Liver (tissue), 8 donors: ENCODE measurements at regions not wholly inside any gene's neighbourhood (a gene's known extent, or its start where the extent isn't known, plus 50 kb on each side); places are given as distances from the start of the nearest gene placed in this dataset.

ENCODE experiments used
- DNase-seq: peaks from one replicate; pipeline ENCODE4 v3.0.0-alpha.2; 2017; ENCODE audit warnings: low spot score
- H3K27ac ChIP-seq, 2 donors: one replicate each; pipeline ENCODE4 v1.7.0; 2013; ENCODE audit warnings: inconsistent platforms in 2 of 2, low read length in 2 of 2, control low read depth in 1 of 2, low read depth in 1 of 2, mild to moderate bottlenecking in 1 of 2
- H3K27me3 ChIP-seq, 4 donors: one replicate each; pipeline versions ENCODE4 v1.6.1 to v1.7.0; 2013; ENCODE audit warnings: low read length in 3 of 4, inconsistent platforms in 1 of 4, mild to moderate bottlenecking in 1 of 4, moderate library complexity in 1 of 4; ENCODE audit not compliant: control insufficient read depth in 4 of 4, insufficient read depth in 4 of 4
- H3K36me3 ChIP-seq, 4 donors: one replicate each; pipeline versions ENCODE4 v1.6.1 to v1.7.0; 2013; ENCODE audit warnings: low read length in 3 of 4, mild to moderate bottlenecking in 3 of 4, low read depth in 1 of 4, moderate library complexity in 1 of 4; ENCODE audit not compliant: control insufficient read depth in 4 of 4, insufficient read depth in 3 of 4
- H3K4me1 ChIP-seq, 4 donors: one replicate each; pipeline versions ENCODE4 v1.6.1 to v1.7.0; 2013; ENCODE audit warnings: low read length in 3 of 4, mild to moderate bottlenecking in 3 of 4, moderate library complexity in 1 of 4; ENCODE audit not compliant: control insufficient read depth in 4 of 4, insufficient read depth in 4 of 4
- H3K4me3 ChIP-seq, 3 donors: one replicate each; pipeline versions ENCODE4 v1.6.1 to v1.7.0; 2013; ENCODE audit warnings: low read length in 3 of 3, control low read depth in 1 of 3, low read depth in 1 of 3, mild to moderate bottlenecking in 1 of 3
- H3K9ac ChIP-seq, 2 donors: one replicate each; pipeline ENCODE4 v1.7.0; 2013; ENCODE audit warnings: low read length in 2 of 2, mild to moderate bottlenecking in 2 of 2, moderate library complexity in 2 of 2, control low read depth in 1 of 2, low read depth in 1 of 2
- H3K9me3 ChIP-seq, 4 donors: one replicate each; pipeline versions ENCODE4 v1.6.1 to v1.7.0; 2013; ENCODE audit warnings: low read length in 3 of 4; ENCODE audit not compliant: control insufficient read depth in 4 of 4
- ATF3 ChIP-seq: IDR thresholded peaks from 2 replicates; pipeline ENCODE4 v1.6.1; 2016; ENCODE audit warnings: antibody characterized with exemption
- CTCF ChIP-seq: fragments of 150-350 bp; IDR thresholded peaks from 2 replicates; pipeline ENCODE4 v1.5.1; 2017; ENCODE audit warnings: improper control_type of control experiment, low read depth, low read length; ENCODE audit not compliant: missing input control
- FOXA2 ChIP-seq: IDR thresholded peaks from 2 replicates; pipeline ENCODE4 v1.6.1; 2016; ENCODE audit warnings: antibody characterized with exemption
- GABPA ChIP-seq, 2 donors: IDR thresholded peaks in 1 of 2; conservative IDR thresholded peaks in 1 of 2; 2 replicates each; pipeline ENCODE4 v1.6.1; 2016; ENCODE audit warnings: antibody characterized with exemption in 2 of 2, mild to moderate bottlenecking in 1 of 2, moderate library complexity in 1 of 2
- HNF4G ChIP-seq: IDR thresholded peaks from 2 replicates; pipeline ENCODE4 v1.6.1; 2016; ENCODE audit warnings: antibody characterized with exemption
- MAX ChIP-seq: IDR thresholded peaks from 2 replicates; pipeline ENCODE4 v1.6.1; 2016; ENCODE audit warnings: antibody characterized with exemption
- NR2F2 ChIP-seq: IDR thresholded peaks from 2 replicates; pipeline ENCODE4 v1.6.1; 2016; ENCODE audit warnings: antibody characterized with exemption
- RAD21 ChIP-seq, 2 donors: IDR thresholded peaks; 2 replicates each; pipeline ENCODE4 v1.6.1; 2016; ENCODE audit warnings: antibody characterized with exemption in 2 of 2, mild to moderate bottlenecking in 2 of 2
- REST ChIP-seq: IDR thresholded peaks from 2 replicates; pipeline ENCODE4 v1.6.1; 2016; ENCODE audit warnings: antibody characterized with exemption, mild to moderate bottlenecking
- SP1 ChIP-seq: IDR thresholded peaks from 2 replicates; pipeline ENCODE4 v1.6.1; 2018; ENCODE audit warnings: antibody characterized with exemption, mild to moderate bottlenecking
- TAF1 ChIP-seq: conservative IDR thresholded peaks from 2 replicates; pipeline ENCODE4 v1.6.1; 2016; ENCODE audit warnings: antibody characterized with exemption, mild to moderate bottlenecking
- YY1 ChIP-seq: IDR thresholded peaks from 2 replicates; pipeline ENCODE4 v1.6.1; 2016; ENCODE audit warnings: antibody characterized with exemption, mild to moderate bottlenecking
- ZBTB33 ChIP-seq: IDR thresholded peaks from 2 replicates; pipeline ENCODE4 v1.6.1; 2016; ENCODE audit warnings: antibody characterized with exemption
- WGBS: extraction: QIAGEN DNeasy Blood & Tissue Kit; methylation state at CpG from one replicate; pipeline ENCODE4 v1.1.7; 2013; 5-methylcytosine and 5-hydroxymethylcytosine counted together
- donor health status: healthy.
- donor health status: healthy.
- donor health status: healthy.
- donor health status: healthy.
- donor health status: healthy.

- Histone ChIP-seq H3K27ac (no peak overlapping the region), H3K4me1 (peaks cover 0 to 12% (median 7%) of the 10 kb centered on the region in 4 donors), H3K4me3 (no peak overlapping the region), H3K27me3 (no peaks in the 10 kb centered on the region), H3K9ac (no peak overlapping the region), H3K36me3 (no peaks in the 10 kb centered on the region), H3K9me3 (no peaks in the 10 kb centered on the region)
- DNase-seq: no peak
- TF ChIP-seq HNF4G (no peak), GABPA (IDR thresholded peaks at IDR 0.05 in 1 of 2, conservative IDR thresholded peaks at IDR 0.05 in 1 of 2) (no peak)
- WGBS: 83% methylated on average over 4 of the region's 4 CpGs
These were observed 475.8 kb downstream of the TOX3 start for GRCh38 chr16:52071101-52071500.

GRCh38 chr16:52070341-52071057 is 476.4 kb downstream of the TOX3 start:
- no peak overlapping the region for H3K9ac ChIP-seq
- WGBS: 84% methylated on average over 2 of the region's 2 CpGs

More at GRCh38 chr16:52070341-52071057, 476.4 kb downstream of the TOX3 start:
- Histone ChIP-seq H3K4me3 (no peak overlapping the region), H3K9me3 (peaks cover 0 to 1% (median under 1%) of the 10 kb centered on the region in 4 donors), H3K36me3 (no peaks in the 10 kb centered on the region), H3K27ac (no peak overlapping the region), H3K4me1 (peaks cover 0 to 12% (median 7%) of the 10 kb centered on the region in 4 donors), H3K27me3 (no peaks in the 10 kb centered on the region)
- DNase-seq: no peak
- TF ChIP-seq SP1: no peak
- no peak for TF ChIP-seq REST
- no peak for TF ChIP-seq ZBTB33
- no peak for TF ChIP-seq ATF3
- TF ChIP-seq TAF1: no peak
- no peak for TF ChIP-seq YY1
- no peak for TF ChIP-seq MAX
- no peak for TF ChIP-seq FOXA2
- TF ChIP-seq GABPA (IDR thresholded peaks at IDR 0.05 in 1 of 2, conservative IDR thresholded peaks at IDR 0.05 in 1 of 2): no peak
- no peak for TF ChIP-seq CTCF
- no peak for TF ChIP-seq NR2F2
- no peak for TF ChIP-seq RAD21 (IDR thresholded peaks at IDR 0.05)
- no peak for TF ChIP-seq HNF4G
